Mucosa of gallbladder (tissue), 1 donor: ENCODE measurements at regions not wholly inside any gene's neighbourhood (a gene's known extent, or its start where the extent isn't known, plus 50 kb on each side); places are given as distances from the start of the nearest gene placed in this dataset.

Experiments
- DNase-seq: peaks from one replicate; pipeline ENCODE4 v3.0.0-alpha.2; 2020; ENCODE audit warnings: low spot score
- donor health status: DM: no; HTN: no; CAD: no.

- DNase-seq = no peak
These were observed 1669.7 kb upstream of the LRRTM1 start for GRCh38 chr2:81974216-81974615.

- DNase-seq = no peak
These were observed 1638.3 kb upstream of the LRRTM1 start for GRCh38 chr2:81942876-81943275.

GRCh38 chr2:81942136-81942680, 1637.7 kb upstream of the LRRTM1 start:
- no peak for DNase-seq

- no peak for DNase-seq
These were observed 1635.9 kb upstream of the LRRTM1 start for GRCh38 chr2:81940266-81940955.

- no peak for DNase-seq
These were observed 1633.4 kb upstream of the LRRTM1 start for GRCh38 chr2:81937944-81938343.

- DNase-seq = no peak
These were observed 1599.0 kb upstream of the LRRTM1 start for GRCh38 chr2:81903534-81903933.

GRCh38 chr2:81901017-81901416, 1596.5 kb upstream of the LRRTM1 start:
- DNase-seq = no peak

- no peak for DNase-seq
These were observed 1591.2 kb upstream of the LRRTM1 start for GRCh38 chr2:81895620-81896250.

- DNase-seq = no peak
These were observed 1590.0 kb upstream of the LRRTM1 start for GRCh38 chr2:81894451-81894990.

- no peak for DNase-seq
These were observed 1572.1 kb upstream of the LRRTM1 start for GRCh38 chr2:81876624-81877023.

- no peak for DNase-seq
These were observed 1567.5 kb upstream of the LRRTM1 start for GRCh38 chr2:81872006-81872405.

GRCh38 chr2:81870119-81870518, 1565.6 kb upstream of the LRRTM1 start:
- DNase-seq = no peak

- no peak for DNase-seq
These were observed 1554.4 kb upstream of the LRRTM1 start for GRCh38 chr2:81858998-81859397.

GRCh38 chr2:81853341-81853740, 1548.8 kb upstream of the LRRTM1 start:
- no peak for DNase-seq

GRCh38 chr2:81852651-81853050, 1548.1 kb upstream of the LRRTM1 start:
- no peak for DNase-seq

GRCh38 chr2:81839780-81840179, 1535.2 kb upstream of the LRRTM1 start:
- DNase-seq = no peak

GRCh38 chr2:81835321-81836000, 1530.9 kb upstream of the LRRTM1 start:
- DNase-seq = no peak

GRCh38 chr2:81786811-81787210, 1482.3 kb upstream of the LRRTM1 start:
- no peak for DNase-seq

- DNase-seq = no peak
These were observed 1462.8 kb upstream of the LRRTM1 start for GRCh38 chr2:81767187-81767912.

GRCh38 chr2:81747481-81748070, 1443.0 kb upstream of the LRRTM1 start:
- no peak for DNase-seq

- no peak for DNase-seq
These were observed 1435.4 kb upstream of the LRRTM1 start for GRCh38 chr2:81739966-81740365.
